Gastrocnemius medialis (tissue), 4 donors: ENCODE measurements at regions not wholly inside any gene's neighbourhood (a gene's known extent, or its start where the extent isn't known, plus 50 kb on each side); places are given as distances from the start of the nearest gene placed in this dataset.

ENCODE experiments used
- POLR2A ChIP-seq, 2 donors: fragments of 450-650 bp; IDR thresholded peaks; one replicate each; pipeline ENCODE4 v1.6.1; 2017; ENCODE audit warnings: antibody characterized with exemption in 2 of 2, mild to moderate bottlenecking in 2 of 2, moderate library complexity in 2 of 2
- TF ChIP-seq, protein P1 (sequence below), 5 experiments: fragments of 450-650 bp in 3 of 5; fragments of 200-600 bp in 2 of 5; sonication (generic) in 2 of 5; IDR thresholded peaks in 4 of 5; conservative IDR thresholded peaks in 1 of 5; 1 replicate in 4 of 5; 2 replicates in 1 of 5; pipeline ENCODE4 v1.5.1; 2016 to 2019; ENCODE audit warnings: antibody characterized with exemption in 5 of 5, mild to moderate bottlenecking in 3 of 5, moderate library complexity in 3 of 5

DNA sequence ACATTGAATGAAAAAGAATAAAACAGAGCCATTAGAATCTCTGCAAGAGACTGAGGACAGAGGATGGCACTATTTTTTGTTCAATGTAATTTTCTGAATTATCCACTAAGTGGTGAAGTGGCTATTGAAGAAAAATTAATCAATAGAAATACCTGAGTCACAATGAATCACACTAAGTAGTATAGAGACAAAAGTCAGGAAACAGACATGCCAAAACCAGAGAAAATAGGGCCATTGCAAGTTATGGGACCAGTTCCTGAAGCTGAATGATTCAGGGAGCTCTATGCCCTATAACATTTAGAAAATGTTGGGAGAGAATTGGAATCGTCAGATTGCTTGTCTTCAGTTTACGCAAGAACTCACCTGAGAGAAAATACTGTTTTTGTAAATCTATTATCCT is 1103.2 kb upstream of the ALCAM start:
- TF ChIP-seq, protein P1, sequence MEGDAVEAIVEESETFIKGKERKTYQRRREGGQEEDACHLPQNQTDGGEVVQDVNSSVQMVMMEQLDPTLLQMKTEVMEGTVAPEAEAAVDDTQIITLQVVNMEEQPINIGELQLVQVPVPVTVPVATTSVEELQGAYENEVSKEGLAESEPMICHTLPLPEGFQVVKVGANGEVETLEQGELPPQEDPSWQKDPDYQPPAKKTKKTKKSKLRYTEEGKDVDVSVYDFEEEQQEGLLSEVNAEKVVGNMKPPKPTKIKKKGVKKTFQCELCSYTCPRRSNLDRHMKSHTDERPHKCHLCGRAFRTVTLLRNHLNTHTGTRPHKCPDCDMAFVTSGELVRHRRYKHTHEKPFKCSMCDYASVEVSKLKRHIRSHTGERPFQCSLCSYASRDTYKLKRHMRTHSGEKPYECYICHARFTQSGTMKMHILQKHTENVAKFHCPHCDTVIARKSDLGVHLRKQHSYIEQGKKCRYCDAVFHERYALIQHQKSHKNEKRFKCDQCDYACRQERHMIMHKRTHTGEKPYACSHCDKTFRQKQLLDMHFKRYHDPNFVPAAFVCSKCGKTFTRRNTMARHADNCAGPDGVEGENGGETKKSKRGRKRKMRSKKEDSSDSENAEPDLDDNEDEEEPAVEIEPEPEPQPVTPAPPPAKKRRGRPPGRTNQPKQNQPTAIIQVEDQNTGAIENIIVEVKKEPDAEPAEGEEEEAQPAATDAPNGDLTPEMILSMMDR (IDR thresholded peaks at IDR 0.05 in 4 of 5, conservative IDR thresholded peaks at IDR 0.05 in 1 of 5), result no peak
- no peak for TF ChIP-seq POLR2A (IDR thresholded peaks at IDR 0.05)
